A673 (cell line): ENCODE measurements at regions not wholly inside any gene's neighbourhood (a gene's known extent, or its start where the extent isn't known, plus 50 kb on each side); places are given as distances from the start of the nearest gene placed in this dataset.

Experiments used
- BruUV-seq: library from RNA; stranded (reverse); fragments of 400-500 nt; replicated peaks from 2 replicates; lab custom pipeline; 2021; lab: Mats Ljungman, UMichigan
- CTCF ChIA-PET: fragments of 300-600 bp; sonication (Branson Sonifier 250); formaldehyde crosslinking; loops from one replicate; lab custom pipeline; 2022; ENCODE audit warnings: antibody characterized with exemption; lab: Charles Lee
- POLR2A ChIA-PET: fragments of 300-600 bp; sonication (Branson Sonifier 250); formaldehyde crosslinking; loops from one replicate; lab custom pipeline; 2022; ENCODE audit warnings: antibody characterized with exemption; ENCODE audit not compliant: low non-redundant PET; lab: Charles Lee
- DNase-seq: peaks from one replicate; pipeline ENCODE4 v3.0.0-alpha.2; 2015; ENCODE audit warnings: low spot score
- H3K27ac ChIP-seq: fragments of 200-600 bp; sonication (generic); 2 replicates; pipeline ENCODE4 v1.5.1; 2016; ENCODE audit warnings: mixed run types, low read depth, mild to moderate bottlenecking, mixed read lengths, antibody characterized with exemption, low read length; ENCODE audit not compliant: poor library complexity, severe bottlenecking
- H3K27me3 ChIP-seq: fragments of 200-600 bp; sonication (generic); replicated peaks from 2 replicates; pipeline ENCODE4 v1.6.1; 2017; ENCODE audit warnings: mixed run types, low read depth, mild to moderate bottlenecking, mixed read lengths, antibody characterized with exemption, low read length; ENCODE audit not compliant: insufficient read depth, poor library complexity
- H3K36me3 ChIP-seq: fragments of 200-600 bp; sonication (generic); 2 replicates; pipeline ENCODE4 v1.6.1; 2016; ENCODE audit warnings: mixed run types, mild to moderate bottlenecking, mixed read lengths, antibody characterized with exemption, low read length; ENCODE audit not compliant: insufficient read depth, poor library complexity, severe bottlenecking
- H3K4me1 ChIP-seq: fragments of 200-600 bp; sonication (generic); 2 replicates; pipeline ENCODE4 v1.6.1; 2017; ENCODE audit warnings: mixed run types, mild to moderate bottlenecking, mixed read lengths, antibody characterized with exemption, low read length; ENCODE audit not compliant: insufficient read depth, poor library complexity, severe bottlenecking
- H3K4me3 ChIP-seq: fragments of 200-600 bp; sonication (generic); 2 replicates; pipeline ENCODE4 v1.5.1; 2016; ENCODE audit warnings: low read depth, mixed run types, mild to moderate bottlenecking, mixed read lengths, low read length; ENCODE audit not compliant: poor library complexity, severe bottlenecking
- H3K9me3 ChIP-seq: fragments of 200-600 bp; sonication (generic); 2 replicates; pipeline ENCODE4 v1.6.1; 2016; ENCODE audit warnings: mixed run types, low read depth, mild to moderate bottlenecking, mixed read lengths, antibody characterized with exemption, low read length; ENCODE audit not compliant: poor library complexity, severe bottlenecking
- CTCF ChIP-seq: fragments of 300-800, 200-600 bp; sonication (generic); conservative IDR thresholded peaks from 2 replicates; pipeline ENCODE4 v1.5.1; 2017; ENCODE audit warnings: low read depth, mild to moderate bottlenecking, antibody characterized with exemption, low read length, moderate library complexity, mixed read lengths
- EZH2 ChIP-seq: fragments of 200-600 bp; sonication (generic); IDR thresholded peaks from 2 replicates; pipeline ENCODE4 v1.6.1; 2017; ENCODE audit warnings: borderline replicate concordance, low read depth, mild to moderate bottlenecking, mixed read lengths, antibody characterized with exemption, low read length; ENCODE audit not compliant: poor library complexity, severe bottlenecking
- intact Hi-C: fragments of 100-400 bp; cut with micrococcal nuclease; formaldehyde crosslinking; loops from one replicate; pipeline ENCODE4 v1.10.0; 2022; ENCODE audit not compliant: unreplicated experiment

GRCh38 chr16:48838349-48838748, 228.4 kb upstream of the N4BP1 start:
- no peaks in the 10 kb centered on the region for H3K9me3 ChIP-seq
- CTCF ChIA-PET, result no interaction called here
- H3K27me3 ChIP-seq, result peaks cover 4% of the 10 kb centered on the region
- no peak overlapping the region for H3K27ac ChIP-seq
- TF ChIP-seq EZH2, result no peak
- TF ChIP-seq CTCF, result no peak
- H3K36me3 ChIP-seq, result no peaks in the 10 kb centered on the region
- no peak overlapping the region for H3K4me3 ChIP-seq
- BruUV-seq, result no TSS peak
- H3K4me1 ChIP-seq, result no peaks in the 10 kb centered on the region
- no peak for DNase-seq
- POLR2A ChIA-PET, result no interaction called here
- intact Hi-C loops, result no loop called here

- Histone ChIP-seq H3K27me3 (no peaks in the 10 kb centered on the region), H3K9me3 (no peaks in the 10 kb centered on the region), H3K4me3 (no peak overlapping the region), H3K4me1 (no peaks in the 10 kb centered on the region), H3K36me3 (no peaks in the 10 kb centered on the region), H3K27ac (no peak overlapping the region)
- ChIA-PET POLR2A (no interaction called here), CTCF (no interaction called here)
- intact Hi-C loops, result no loop called here
- no peak for DNase-seq
- TF ChIP-seq EZH2 (no peak), CTCF (no peak)
- no TSS peak for BruUV-seq
Observed at GRCh38 chr16:48836636-48837035, 226.7 kb upstream of the N4BP1 start.

GRCh38 chr16:48836067-48836466, 226.1 kb upstream of the N4BP1 start:
- no peaks in the 10 kb centered on the region for H3K36me3 ChIP-seq
- BruUV-seq, result no TSS peak
- TF ChIP-seq CTCF (no peak), EZH2 (no peak)
- CTCF ChIA-PET, result no interaction called here
- H3K9me3 ChIP-seq, result no peaks in the 10 kb centered on the region
- H3K4me3 ChIP-seq, result no peak overlapping the region
- no peak for DNase-seq
- no peak overlapping the region for H3K27ac ChIP-seq
- POLR2A ChIA-PET, result no interaction called here
- intact Hi-C loops, result no loop called here
- no peaks in the 10 kb centered on the region for H3K4me1 ChIP-seq
- H3K27me3 ChIP-seq, result no peaks in the 10 kb centered on the region
